Memory B cell (primary cell): ENCODE measurements at regions not wholly inside any gene's neighbourhood (a gene's known extent, or its start where the extent isn't known, plus 50 kb on each side); places are given as distances from the start of the nearest gene placed in this dataset.
A peak's percentile ranks its signal among the peaks of the same experiment; 100 is the strongest.

ENCODE experiments used
- ATAC-seq: fragments of 150-1000 bp; cut with Tn5 transposase; 2 replicates; pipeline ENCODE4 v1.10.0; 2021; ENCODE audit warnings: low read depth, mild to moderate bottlenecking, moderate library complexity
- DNase-seq, 2 donors: peaks; one replicate each; pipeline ENCODE4 v3.0.0; 2022; ENCODE audit warnings: low spot score in 2 of 2
- H3K27ac Mint-ChIP-seq: one replicate; pipeline ENCODE4 v1.8.0; 2022; ENCODE audit warnings: mild to moderate bottlenecking, moderate library complexity, mixed read lengths
- H3K27me3 Mint-ChIP-seq: one replicate; pipeline ENCODE4 v1.8.0; 2022; ENCODE audit warnings: mixed read lengths
- H3K36me3 Mint-ChIP-seq: one replicate; pipeline ENCODE4 v1.8.0; 2022; ENCODE audit warnings: mild to moderate bottlenecking, mixed read lengths
- H3K4me1 Mint-ChIP-seq: one replicate; pipeline ENCODE4 v1.8.0; 2022; ENCODE audit warnings: mixed read lengths
- H3K4me3 Mint-ChIP-seq: one replicate; pipeline ENCODE4 v1.8.0; 2022; ENCODE audit warnings: mild to moderate bottlenecking, moderate library complexity, mixed read lengths
- H3K9me3 Mint-ChIP-seq: one replicate; pipeline ENCODE4 v1.8.0; 2022; ENCODE audit warnings: mixed read lengths

DNA sequence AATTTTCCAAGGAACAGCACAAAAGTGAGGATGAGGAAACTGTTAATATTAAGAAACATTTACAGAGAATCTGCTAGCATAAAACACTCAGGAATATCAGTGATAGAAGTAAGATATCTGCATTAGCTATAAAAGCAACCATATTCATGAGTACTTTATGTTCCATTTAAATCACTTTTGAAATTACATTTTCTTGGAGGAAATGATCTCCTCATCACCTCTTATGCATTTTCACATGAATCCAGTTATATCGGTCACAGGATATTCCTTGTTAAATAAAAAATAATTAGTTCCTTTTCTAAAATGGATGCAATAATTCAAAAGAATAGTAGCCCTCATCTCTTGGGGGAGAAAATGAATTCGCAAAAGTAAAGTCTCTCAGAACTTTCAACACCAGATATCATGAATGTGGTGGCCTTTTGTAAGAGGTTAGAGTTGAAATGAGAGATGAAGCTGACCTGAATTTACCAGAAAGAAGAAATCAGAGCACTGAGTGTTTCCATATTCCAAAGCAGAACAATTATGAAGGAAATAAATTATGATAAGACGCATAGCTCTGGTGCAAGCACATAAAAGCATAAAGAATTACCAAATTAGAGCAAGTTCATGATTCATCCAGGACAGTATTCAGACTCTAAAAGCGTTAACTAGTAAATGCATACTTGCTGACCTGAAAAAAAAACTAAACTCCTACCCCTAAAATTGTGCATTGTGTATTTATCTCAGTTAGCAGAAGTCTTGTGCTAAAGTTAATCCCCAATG is 321.9 kb upstream of the CCDC54 start:
- H3K36me3 Mint-ChIP-seq, result no peaks in the 10 kb centered on the region
- DNase-seq (no peak), ATAC-seq (no peak)
- no peak overlapping the region for H3K27ac Mint-ChIP-seq
- H3K9me3 Mint-ChIP-seq, result no peaks in the 10 kb centered on the region
- no peak overlapping the region for H3K4me3 Mint-ChIP-seq
- peaks cover 3% of the 10 kb centered on the region for H3K27me3 Mint-ChIP-seq
- no peaks in the 10 kb centered on the region for H3K4me1 Mint-ChIP-seq

DNA sequence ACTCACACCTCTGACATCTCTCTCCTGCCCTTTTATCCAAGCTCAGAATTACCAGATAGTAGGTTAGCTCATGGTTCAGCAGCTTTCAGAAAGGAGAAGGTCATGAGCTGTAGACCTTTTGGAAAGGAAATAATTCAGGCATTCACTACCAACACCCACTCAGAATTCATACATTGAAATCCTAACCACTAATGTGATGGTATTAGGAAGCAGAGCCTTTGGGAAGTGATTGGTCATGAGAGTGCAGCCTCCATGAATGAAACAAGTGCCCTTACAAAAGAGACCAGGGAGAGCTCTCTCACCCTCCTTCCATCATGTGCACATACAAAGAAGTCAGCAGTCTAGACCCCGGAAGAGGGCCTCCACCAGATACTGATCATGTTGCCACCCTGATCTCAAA is 315.8 kb upstream of the CCDC54 start:
- Mint-ChIP-seq H3K9me3 (no peaks in the 10 kb centered on the region), H3K4me1 (no peaks in the 10 kb centered on the region), H3K36me3 (no peaks in the 10 kb centered on the region), H3K4me3 (no peak overlapping the region), H3K27ac (no peak overlapping the region), H3K27me3 (peaks cover 7% of the 10 kb centered on the region)
- no peak for DNase-seq
- no peak for ATAC-seq

DNA sequence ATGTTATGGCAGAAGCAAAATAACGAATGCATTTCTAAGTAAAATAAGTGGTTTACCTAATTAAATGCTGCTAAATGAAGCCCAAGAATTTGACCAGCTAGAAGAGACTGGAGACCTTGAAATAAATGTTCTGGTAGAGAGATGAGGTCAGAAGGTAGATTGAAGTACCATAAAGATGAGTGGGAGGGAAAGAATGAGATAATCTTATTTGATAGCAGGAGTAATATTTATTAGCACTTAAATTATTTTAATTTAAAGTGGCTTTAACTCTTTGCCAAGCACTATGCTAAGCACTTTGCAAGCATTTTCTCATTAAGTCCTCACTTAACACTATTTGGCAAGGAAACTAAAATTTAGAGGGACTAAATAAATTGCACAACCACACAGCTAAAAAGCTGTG is 314.9 kb upstream of the CCDC54 start:
- H3K4me3 Mint-ChIP-seq, result no peak overlapping the region
- no peak overlapping the region for H3K27ac Mint-ChIP-seq
- DNase-seq (no peak), ATAC-seq (no peak)
- H3K4me1 Mint-ChIP-seq, result no peaks in the 10 kb centered on the region
- peaks cover 8% of the 10 kb centered on the region for H3K27me3 Mint-ChIP-seq
- H3K36me3 Mint-ChIP-seq, result no peaks in the 10 kb centered on the region
- H3K9me3 Mint-ChIP-seq, result no peaks in the 10 kb centered on the region

DNA sequence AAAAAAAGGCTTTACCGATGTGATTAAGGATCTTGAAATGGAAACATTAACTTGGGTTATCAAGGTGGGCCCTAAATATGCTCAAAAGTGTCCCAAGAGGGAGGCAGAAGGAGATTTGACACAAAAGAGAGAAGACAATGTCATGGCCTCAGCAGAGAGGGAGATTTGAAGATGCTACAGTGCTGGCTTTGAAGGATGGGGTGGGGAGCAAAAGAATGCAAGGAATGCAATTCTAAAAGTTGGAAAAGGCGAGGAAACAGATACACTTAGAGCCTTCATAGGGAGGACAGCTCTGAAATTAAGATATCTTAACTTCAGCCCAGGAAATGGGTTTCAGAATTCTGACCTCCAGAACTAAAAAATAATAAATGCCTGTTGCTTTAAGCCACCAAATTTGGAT is 314.5 kb upstream of the CCDC54 start:
- Mint-ChIP-seq H3K36me3 (no peaks in the 10 kb centered on the region), H3K27ac (no peak overlapping the region), H3K27me3 (peaks cover 6% of the 10 kb centered on the region), H3K9me3 (no peaks in the 10 kb centered on the region), H3K4me1 (no peaks in the 10 kb centered on the region), H3K4me3 (no peak overlapping the region)
- no peak for DNase-seq
- ATAC-seq, result no peak

DNA sequence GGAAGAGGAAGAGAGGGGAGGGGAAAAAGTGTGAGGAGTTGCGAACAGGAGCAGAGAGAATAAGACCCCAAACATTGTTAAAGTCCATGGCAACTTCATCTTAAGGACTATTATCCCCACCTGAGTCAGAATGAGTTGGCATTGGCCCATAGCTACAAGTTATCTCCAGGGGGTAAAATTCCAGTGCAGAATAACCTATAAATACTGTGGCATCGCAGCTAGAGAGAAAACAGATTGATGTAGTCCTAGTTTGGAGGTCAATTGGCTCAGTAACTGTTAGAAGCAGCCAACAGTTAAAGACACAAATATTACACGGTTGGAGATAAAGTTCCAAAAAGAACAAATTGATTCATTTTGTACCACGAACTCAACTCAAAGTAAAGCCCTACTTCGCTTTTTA is 313.9 kb upstream of the CCDC54 start:
- H3K4me3 Mint-ChIP-seq, result no peak overlapping the region
- H3K27me3 Mint-ChIP-seq, result peaks cover 6% of the 10 kb centered on the region
- H3K27ac Mint-ChIP-seq, result no peak overlapping the region
- no peaks in the 10 kb centered on the region for H3K9me3 Mint-ChIP-seq
- no peaks in the 10 kb centered on the region for H3K36me3 Mint-ChIP-seq
- DNase-seq, result no peak
- H3K4me1 Mint-ChIP-seq, result no peaks in the 10 kb centered on the region
- no peak for ATAC-seq

DNA sequence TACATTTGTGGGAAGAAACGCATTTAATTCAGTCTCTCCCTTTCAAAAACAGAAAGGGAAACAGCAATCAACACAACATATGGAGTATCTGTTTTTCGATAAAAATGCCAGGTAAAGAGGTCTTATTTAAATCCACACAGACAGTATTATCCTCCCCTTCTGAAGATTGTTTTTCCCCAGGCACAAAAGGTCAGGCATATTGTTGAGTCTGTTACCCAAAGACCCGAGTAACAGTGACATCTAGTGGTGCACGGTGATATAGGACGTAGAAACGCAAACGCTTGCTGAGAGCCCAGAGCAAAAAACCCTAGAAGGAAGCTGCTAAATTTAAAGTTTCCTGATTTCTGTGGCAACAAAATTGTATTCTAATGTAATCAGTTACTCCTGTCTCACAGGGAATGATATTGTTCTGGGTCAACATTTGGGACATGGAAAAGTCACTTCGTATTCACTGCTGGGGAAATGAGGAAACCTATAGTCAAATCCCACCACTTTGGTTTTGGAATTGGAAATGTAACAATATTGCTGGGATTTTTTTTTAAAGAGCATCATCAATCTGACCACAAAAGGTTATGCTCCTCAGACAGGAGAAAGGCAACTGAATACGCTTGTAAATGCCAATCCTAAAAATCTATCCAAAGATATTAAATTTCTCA is 312.7 kb upstream of the CCDC54 start:
- peak; percentile 72 for ATAC-seq
- DNase-seq, result peak; percentile 49 to 61
- no peaks in the 10 kb centered on the region for H3K9me3 Mint-ChIP-seq

DNA sequence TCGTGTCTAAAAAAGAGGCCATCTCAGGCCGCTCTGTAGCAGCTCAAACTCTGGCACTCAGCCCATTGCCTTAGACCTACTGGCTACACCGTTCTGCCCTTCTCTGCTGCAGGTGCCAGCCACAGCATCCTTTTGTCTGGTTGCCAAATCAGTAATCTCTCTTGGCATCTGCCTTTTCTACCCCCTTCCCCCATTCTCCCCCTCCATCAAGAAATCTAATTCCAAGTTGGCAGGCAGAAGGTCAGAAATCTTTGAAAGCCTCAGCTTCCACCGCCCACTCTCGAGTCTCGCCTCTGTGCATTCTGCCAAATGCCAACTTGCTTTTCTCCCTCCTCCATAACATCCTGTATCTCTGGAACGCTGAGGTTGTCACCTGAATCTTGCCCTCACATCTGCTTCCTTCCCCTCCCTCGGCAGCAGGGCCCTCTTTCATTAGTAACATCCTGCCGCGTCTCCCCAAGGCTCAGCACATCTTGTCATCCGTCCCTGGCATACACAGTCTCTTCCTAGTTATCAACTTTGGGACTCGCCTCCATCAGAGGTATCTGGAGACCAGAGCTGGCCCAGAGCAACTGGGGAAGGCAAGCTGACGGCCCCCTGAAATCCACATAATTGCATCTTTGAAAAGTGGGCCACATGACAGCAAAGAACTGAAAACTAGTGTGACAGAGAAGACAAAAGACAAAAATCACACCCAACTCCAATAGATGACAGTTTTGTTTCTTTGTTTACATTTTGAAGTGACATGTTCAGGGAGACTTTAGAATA is 312.0 kb upstream of the CCDC54 start:
- Mint-ChIP-seq H3K9me3 (no peaks in the 10 kb centered on the region), H3K27me3 (peaks cover 8% of the 10 kb centered on the region), H3K4me3 (no peak overlapping the region), H3K27ac (no peak overlapping the region), H3K36me3 (no peaks in the 10 kb centered on the region), H3K4me1 (peaks cover 3% of the 10 kb centered on the region)
- ATAC-seq (no peak), DNase-seq (no peak)

More for the DNA sequence above, 312.7 kb upstream of the CCDC54 start:
- H3K27ac Mint-ChIP-seq, result no peak overlapping the region
- peaks cover 3% of the 10 kb centered on the region for H3K4me1 Mint-ChIP-seq
- no peak overlapping the region for H3K4me3 Mint-ChIP-seq
- peaks cover 8% of the 10 kb centered on the region for H3K27me3 Mint-ChIP-seq
- H3K36me3 Mint-ChIP-seq, result no peaks in the 10 kb centered on the region

DNA sequence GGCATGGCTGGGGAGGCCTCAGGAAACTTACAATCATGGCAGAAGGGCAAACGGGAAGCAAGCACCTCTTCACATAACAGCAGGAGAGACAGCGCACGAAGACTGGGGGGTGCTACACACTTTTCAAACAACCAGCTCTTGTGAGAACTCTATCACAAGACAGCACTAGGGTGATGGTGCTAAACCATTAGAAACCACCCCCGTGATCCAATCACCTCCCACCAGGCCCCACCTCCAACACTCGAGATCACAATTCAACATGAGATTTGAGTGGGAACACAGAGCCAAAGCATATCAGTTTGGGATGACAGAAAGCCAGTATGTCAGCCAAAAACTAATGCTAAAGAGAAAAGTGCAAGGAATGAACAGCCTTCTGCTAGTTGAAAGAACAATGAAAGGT is 309.8 kb upstream of the CCDC54 start:
- Mint-ChIP-seq H3K27ac (no peak overlapping the region), H3K27me3 (peaks cover 8% of the 10 kb centered on the region), H3K9me3 (no peaks in the 10 kb centered on the region), H3K4me1 (peaks cover 3% of the 10 kb centered on the region), H3K4me3 (no peak overlapping the region), H3K36me3 (no peaks in the 10 kb centered on the region)
- ATAC-seq (no peak), DNase-seq (no peak)

DNA sequence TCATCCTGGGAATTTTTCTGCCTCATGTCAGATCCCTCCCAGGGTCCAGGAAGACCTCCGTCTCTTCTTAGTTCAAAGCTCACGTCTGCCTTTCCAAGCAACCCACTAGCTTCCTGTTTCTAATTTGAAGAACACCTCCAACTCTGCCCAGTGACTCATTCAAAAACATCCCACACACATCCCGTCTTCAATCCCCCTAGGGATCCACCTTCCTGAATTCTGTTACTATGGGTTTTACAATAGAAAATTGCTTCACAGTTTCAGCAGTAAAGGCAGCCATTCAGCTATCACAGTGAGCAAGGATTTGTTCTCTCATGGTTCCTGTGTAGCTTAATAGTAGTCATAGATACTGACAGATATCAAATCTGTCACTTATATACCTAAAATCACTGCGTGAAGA is 308.3 kb upstream of the CCDC54 start:
- Mint-ChIP-seq H3K4me3 (no peak overlapping the region), H3K27ac (peak overlapping the region; percentile 28), H3K36me3 (no peaks in the 10 kb centered on the region), H3K9me3 (no peaks in the 10 kb centered on the region), H3K27me3 (peaks cover 6% of the 10 kb centered on the region), H3K4me1 (peaks cover 3% of the 10 kb centered on the region)
- ATAC-seq, result no peak
- DNase-seq, result no peak

DNA sequence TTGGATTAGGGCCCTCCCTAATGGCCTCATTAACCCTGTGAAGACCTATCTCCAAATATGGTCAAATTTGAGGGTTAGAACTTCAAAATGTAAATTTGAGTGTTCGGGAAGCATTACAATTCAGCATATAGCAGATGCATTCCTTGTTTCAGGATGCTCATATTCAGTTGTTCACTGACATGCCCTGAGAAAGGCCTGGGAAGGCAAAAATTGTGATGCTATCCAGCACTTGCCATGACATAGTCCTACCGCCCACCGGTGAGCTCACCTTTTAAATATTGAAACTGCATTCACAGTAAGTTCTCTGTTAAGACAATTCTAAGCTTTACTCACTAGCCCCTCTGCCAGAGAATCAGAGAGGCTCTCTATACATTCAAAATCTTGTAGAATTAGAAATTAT is 300.3 kb upstream of the CCDC54 start:
- Mint-ChIP-seq H3K36me3 (no peaks in the 10 kb centered on the region), H3K27me3 (peaks cover 1% of the 10 kb centered on the region), H3K4me1 (peaks cover 2% of the 10 kb centered on the region), H3K4me3 (no peak overlapping the region), H3K27ac (no peak overlapping the region), H3K9me3 (no peaks in the 10 kb centered on the region)
- ATAC-seq, result no peak
- no peak for DNase-seq

DNA sequence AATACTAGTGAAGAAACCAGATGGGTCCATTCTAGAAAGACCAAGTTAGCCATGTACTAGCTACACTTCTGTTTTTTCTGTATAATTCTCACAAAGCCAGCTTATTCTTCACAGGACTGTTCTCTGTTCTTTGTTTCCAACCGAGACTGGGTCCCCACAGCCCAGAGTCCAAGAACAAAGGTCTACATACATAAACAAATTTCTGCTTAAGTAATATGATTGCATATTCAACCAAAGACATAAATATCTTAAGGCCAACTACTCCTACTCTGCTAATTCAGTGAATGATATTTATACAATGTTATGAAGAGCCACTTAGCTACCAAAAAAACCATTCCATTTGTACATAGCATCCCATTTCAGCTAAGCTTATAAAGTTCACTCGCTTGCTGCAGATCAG is 299.8 kb upstream of the CCDC54 start:
- Mint-ChIP-seq H3K27me3 (peaks cover 2% of the 10 kb centered on the region), H3K27ac (no peak overlapping the region)
- no peak for ATAC-seq

DNA sequence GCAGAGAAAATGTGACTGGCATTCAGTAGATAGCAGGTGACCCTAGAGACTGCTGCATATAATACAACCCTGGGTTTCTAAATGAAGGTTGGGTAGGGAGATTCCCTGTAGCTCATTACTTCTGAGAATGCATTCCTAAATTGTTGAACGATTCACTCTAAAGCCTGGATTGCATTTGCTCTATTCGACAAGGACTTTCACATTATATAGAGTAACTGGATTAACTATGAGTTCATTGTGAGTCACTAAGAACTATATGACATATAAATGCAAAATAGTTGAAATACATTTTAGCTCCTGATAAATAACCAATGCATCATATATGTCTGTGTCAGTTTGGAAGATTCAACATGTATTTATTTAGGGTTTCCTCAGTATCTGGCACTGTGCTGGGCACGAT is 294.7 kb upstream of the CCDC54 start:
- H3K36me3 Mint-ChIP-seq, result no peaks in the 10 kb centered on the region
- ATAC-seq (no peak), DNase-seq (no peak)
- H3K4me3 Mint-ChIP-seq, result no peak overlapping the region
- H3K4me1 Mint-ChIP-seq, result peaks cover 2% of the 10 kb centered on the region
- H3K9me3 Mint-ChIP-seq, result no peaks in the 10 kb centered on the region
- peaks cover 4% of the 10 kb centered on the region for H3K27me3 Mint-ChIP-seq
- H3K27ac Mint-ChIP-seq, result no peak overlapping the region

More for the DNA sequence above, 299.8 kb upstream of the CCDC54 start:
- Mint-ChIP-seq H3K9me3 (no peaks in the 10 kb centered on the region), H3K4me3 (no peak overlapping the region), H3K4me1 (peaks cover 2% of the 10 kb centered on the region), H3K36me3 (no peaks in the 10 kb centered on the region)
- no peak for DNase-seq

DNA sequence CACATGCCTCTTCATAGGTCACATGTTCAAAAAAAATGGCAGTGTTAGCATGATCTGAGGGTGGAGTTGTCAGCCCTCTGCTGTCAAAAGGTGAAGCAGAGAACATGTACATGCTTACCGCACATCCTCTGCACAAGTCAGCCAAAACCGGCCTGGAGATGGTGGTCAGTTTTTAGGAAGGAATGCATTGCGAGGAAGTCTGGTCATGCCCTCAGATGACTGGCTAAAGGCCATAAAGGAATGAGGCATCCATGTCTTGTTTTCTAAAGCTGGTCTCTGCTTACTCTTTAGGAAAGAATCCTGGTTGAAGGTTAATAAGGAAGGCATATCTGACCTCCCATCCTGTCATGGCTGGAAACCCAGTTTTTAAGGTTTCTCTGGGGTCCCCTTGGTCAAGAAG is 292.0 kb upstream of the CCDC54 start:
- Mint-ChIP-seq H3K36me3 (no peaks in the 10 kb centered on the region), H3K27me3 (peaks cover 4% of the 10 kb centered on the region), H3K4me1 (no peaks in the 10 kb centered on the region), H3K9me3 (no peaks in the 10 kb centered on the region), H3K27ac (no peak overlapping the region), H3K4me3 (no peak overlapping the region)
- DNase-seq (no peak), ATAC-seq (no peak)

DNA sequence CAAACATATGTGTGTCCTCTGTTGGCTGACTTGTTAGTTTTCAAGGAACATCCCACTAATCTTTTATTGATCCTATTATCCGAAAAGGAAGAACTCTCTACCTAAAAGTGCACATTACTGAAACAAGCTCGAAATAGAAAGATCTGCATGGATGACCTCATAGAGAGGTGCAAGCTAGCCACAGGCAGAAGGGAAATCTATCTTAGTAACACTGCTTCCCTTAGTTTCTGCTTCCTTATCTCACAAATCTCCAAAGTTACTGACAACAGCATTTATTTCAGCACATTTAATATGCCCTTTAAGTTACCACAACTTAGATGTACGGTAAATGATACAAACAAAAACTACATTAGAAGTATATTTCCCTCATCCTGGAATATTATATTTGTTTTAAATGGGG is 285.1 kb upstream of the CCDC54 start:
- no peaks in the 10 kb centered on the region for H3K36me3 Mint-ChIP-seq
- no peak overlapping the region for H3K27ac Mint-ChIP-seq
- H3K9me3 Mint-ChIP-seq, result no peaks in the 10 kb centered on the region
- H3K27me3 Mint-ChIP-seq, result peaks cover 7% of the 10 kb centered on the region
- no peaks in the 10 kb centered on the region for H3K4me1 Mint-ChIP-seq
- no peak for ATAC-seq
- DNase-seq, result no peak
- no peak overlapping the region for H3K4me3 Mint-ChIP-seq
